Lower lobe of right lung (tissue), 2 donors: ENCODE measurements at regions not wholly inside any gene's neighbourhood (a gene's known extent, or its start where the extent isn't known, plus 50 kb on each side); places are given as distances from the start of the nearest gene placed in this dataset.

Experiments
- ATAC-seq, 2 donors: fragments of 200-7000 bp; cut with Tn5 transposase; one replicate each; pipeline ENCODE4 v1.9.1; 2020 to 2022; ENCODE audit warnings: mild to moderate bottlenecking in 2 of 2, moderate library complexity in 2 of 2
- DNase-seq: peaks from one replicate; pipeline ENCODE4 v3.0.0-alpha.2; 2020
- H3K27ac ChIP-seq: fragments of 200-600 bp; one replicate; pipeline ENCODE4 v1.8.0; 2022
- H3K27me3 ChIP-seq: fragments of 200-600 bp; one replicate; pipeline ENCODE4 v1.8.0; 2022; ENCODE audit warnings: low read depth
- H3K36me3 ChIP-seq: fragments of 200-600 bp; one replicate; pipeline ENCODE4 v1.8.0; 2022; ENCODE audit warnings: mild to moderate bottlenecking
- H3K4me1 ChIP-seq: fragments of 200-600 bp; one replicate; pipeline ENCODE4 v1.8.0; 2022
- H3K4me3 ChIP-seq: fragments of 200-600 bp; one replicate; pipeline ENCODE4 v1.8.0; 2022; ENCODE audit warnings: mild to moderate bottlenecking
- H3K9me3 ChIP-seq: fragments of 200-600 bp; one replicate; pipeline ENCODE4 v1.8.0; 2022
- CTCF ChIP-seq: fragments of 200-600 bp; IDR thresholded peaks from one replicate; pipeline ENCODE4 v1.8.0; 2022; ENCODE audit warnings: antibody characterized with exemption, mild to moderate bottlenecking
- intact Hi-C: fragments of 100-400 bp; cut with DNase I; formaldehyde crosslinking; loops from one replicate; pipeline ENCODE4 v1.11.0; 2022
- donor health status: DM: no; HTN: yes; CAD: no; lungs with severe emphysema.

- no peak for TF ChIP-seq CTCF
- H3K36me3 ChIP-seq = no peaks in the 10 kb centered on the region
- no peaks in the 10 kb centered on the region for H3K9me3 ChIP-seq
- no peaks in the 10 kb centered on the region for H3K27me3 ChIP-seq
- intact Hi-C loops = no loop called here
- no peak for ATAC-seq
- H3K4me3 ChIP-seq = no peak overlapping the region
- H3K27ac ChIP-seq = no peak overlapping the region
- DNase-seq = no peak
- H3K4me1 ChIP-seq = peaks cover 3% of the 10 kb centered on the region
These were observed 142.5 kb downstream of the PHLDA1 start for GRCh38 chr12:75888874-75889613.

GRCh38 chr12:75888399-75888798 is 143.2 kb downstream of the PHLDA1 start:
- peaks cover 3% of the 10 kb centered on the region for H3K4me1 ChIP-seq
- TF ChIP-seq CTCF = no peak
- H3K27ac ChIP-seq = no peak overlapping the region
- no peak for DNase-seq
- H3K27me3 ChIP-seq = no peaks in the 10 kb centered on the region
- H3K36me3 ChIP-seq = no peaks in the 10 kb centered on the region
- no peaks in the 10 kb centered on the region for H3K9me3 ChIP-seq
- intact Hi-C loops = no loop called here
- H3K4me3 ChIP-seq = no peak overlapping the region
- ATAC-seq = no peak

GRCh38 chr12:75887979-75888378 is 143.6 kb downstream of the PHLDA1 start:
- H3K27me3 ChIP-seq = no peaks in the 10 kb centered on the region
- H3K4me3 ChIP-seq = no peak overlapping the region
- no peak overlapping the region for H3K27ac ChIP-seq
- no peak for DNase-seq
- intact Hi-C loops = no loop called here
- TF ChIP-seq CTCF = no peak
- no peaks in the 10 kb centered on the region for H3K9me3 ChIP-seq
- no peaks in the 10 kb centered on the region for H3K36me3 ChIP-seq
- no peak for ATAC-seq
- peaks cover 3% of the 10 kb centered on the region for H3K4me1 ChIP-seq

GRCh38 chr12:75884465-75884985 is 147.1 kb downstream of the PHLDA1 start:
- H3K4me3 ChIP-seq = no peak overlapping the region
- no peak overlapping the region for H3K27ac ChIP-seq
- intact Hi-C loops = no loop called here
- DNase-seq (no peak), ATAC-seq (no peak)
- no peaks in the 10 kb centered on the region for H3K4me1 ChIP-seq
- no peaks in the 10 kb centered on the region for H3K27me3 ChIP-seq
- no peak for TF ChIP-seq CTCF
- no peaks in the 10 kb centered on the region for H3K36me3 ChIP-seq
- no peaks in the 10 kb centered on the region for H3K9me3 ChIP-seq

- DNase-seq (no peak), ATAC-seq (no peak)
- intact Hi-C loops = no loop called here
- Histone ChIP-seq H3K36me3 (no peaks in the 10 kb centered on the region), H3K4me3 (no peak overlapping the region), H3K9me3 (no peaks in the 10 kb centered on the region), H3K4me1 (no peaks in the 10 kb centered on the region), H3K27ac (no peak overlapping the region), H3K27me3 (no peaks in the 10 kb centered on the region)
- no peak for TF ChIP-seq CTCF
These were observed 148.3 kb downstream of the PHLDA1 start for GRCh38 chr12:75883241-75883640.
